ENCODE measurements at regions not wholly inside any gene's neighbourhood (a gene's known extent, or its start where the extent isn't known, plus 50 kb on each side); places are given as distances from the start of the nearest gene placed in this dataset.

DNA sequence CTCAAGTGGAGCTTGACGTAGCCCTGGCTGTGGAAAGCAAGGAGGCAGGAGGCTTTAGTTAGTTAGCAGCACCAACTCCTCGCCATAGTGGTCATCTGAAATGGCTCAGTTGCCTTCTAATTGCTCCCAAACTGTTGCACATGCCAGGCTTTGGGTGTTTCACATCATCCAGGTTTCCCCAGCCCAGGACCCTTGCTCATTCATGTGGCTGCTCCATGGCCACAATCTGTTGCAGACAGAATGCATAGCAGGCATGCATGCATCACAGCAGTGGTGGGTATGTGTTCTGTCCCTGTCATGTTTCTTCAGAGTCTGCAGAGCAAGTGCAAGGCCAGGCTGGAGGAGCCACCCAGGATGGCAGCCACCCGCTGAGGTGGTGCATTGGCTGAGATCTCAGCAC lies 407.6 kb downstream of the TSHZ3 start:
- TF ChIP-seq, protein P1, sequence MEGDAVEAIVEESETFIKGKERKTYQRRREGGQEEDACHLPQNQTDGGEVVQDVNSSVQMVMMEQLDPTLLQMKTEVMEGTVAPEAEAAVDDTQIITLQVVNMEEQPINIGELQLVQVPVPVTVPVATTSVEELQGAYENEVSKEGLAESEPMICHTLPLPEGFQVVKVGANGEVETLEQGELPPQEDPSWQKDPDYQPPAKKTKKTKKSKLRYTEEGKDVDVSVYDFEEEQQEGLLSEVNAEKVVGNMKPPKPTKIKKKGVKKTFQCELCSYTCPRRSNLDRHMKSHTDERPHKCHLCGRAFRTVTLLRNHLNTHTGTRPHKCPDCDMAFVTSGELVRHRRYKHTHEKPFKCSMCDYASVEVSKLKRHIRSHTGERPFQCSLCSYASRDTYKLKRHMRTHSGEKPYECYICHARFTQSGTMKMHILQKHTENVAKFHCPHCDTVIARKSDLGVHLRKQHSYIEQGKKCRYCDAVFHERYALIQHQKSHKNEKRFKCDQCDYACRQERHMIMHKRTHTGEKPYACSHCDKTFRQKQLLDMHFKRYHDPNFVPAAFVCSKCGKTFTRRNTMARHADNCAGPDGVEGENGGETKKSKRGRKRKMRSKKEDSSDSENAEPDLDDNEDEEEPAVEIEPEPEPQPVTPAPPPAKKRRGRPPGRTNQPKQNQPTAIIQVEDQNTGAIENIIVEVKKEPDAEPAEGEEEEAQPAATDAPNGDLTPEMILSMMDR (conservative IDR thresholded peaks at IDR 0.05; ENCODE audit: low read length), result no peak
- TF ChIP-seq EZH2phosphoT487 (IDR thresholded peaks at IDR 0.05; ENCODE audit: borderline replicate concordance, low read depth, low read length), result no peak
